Muscle of arm (tissue), 1 donor: ENCODE measurements at regions not wholly inside any gene's neighbourhood (a gene's known extent, or its start where the extent isn't known, plus 50 kb on each side); places are given as distances from the start of the nearest gene placed in this dataset.
"Not testable (repeated sequence)": the region's sequence is repeated elsewhere in the genome, so short reads cannot be mapped to it uniquely, and the experiment has no call there.

Source experiments
- DNase-seq: peaks from one replicate; pipeline ENCODE4 v3.0.0-alpha.2; 2013

DNA sequence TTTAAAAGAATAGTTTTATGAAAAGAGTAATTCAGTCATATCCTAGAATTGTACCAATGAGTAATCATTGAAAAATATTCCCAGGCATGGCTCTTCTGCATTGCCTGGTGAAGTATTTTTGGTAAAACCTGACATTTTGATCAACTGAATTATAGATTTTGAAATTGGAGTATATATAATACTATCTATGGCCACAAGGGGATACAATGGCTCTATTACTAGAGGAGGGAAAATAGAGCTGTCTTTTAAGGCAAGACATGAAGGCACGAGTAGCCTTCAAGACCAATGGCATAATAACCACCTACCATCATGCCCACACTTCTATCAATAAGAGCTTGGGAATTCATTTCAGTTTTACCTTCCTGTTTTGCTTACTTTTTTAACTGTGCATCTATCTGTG, 1241.4 kb upstream of the TMEM132C start:
- no peak for DNase-seq

- no peak for DNase-seq
Measured at GRCh38 chr12:127035011-127035879, 1231.7 kb upstream of the TMEM132C start.

- DNase-seq = no peak
Measured at GRCh38 chr12:127038152-127038551, 1228.8 kb upstream of the TMEM132C start.

- DNase-seq = no peak
Measured at GRCh38 chr12:127038761-127039160, 1228.2 kb upstream of the TMEM132C start.

- DNase-seq = no peak
Measured at GRCh38 chr12:127041985-127042625, 1224.9 kb upstream of the TMEM132C start.

GRCh38 chr12:127043731-127044130, 1223.2 kb upstream of the TMEM132C start:
- no peak for DNase-seq

DNA sequence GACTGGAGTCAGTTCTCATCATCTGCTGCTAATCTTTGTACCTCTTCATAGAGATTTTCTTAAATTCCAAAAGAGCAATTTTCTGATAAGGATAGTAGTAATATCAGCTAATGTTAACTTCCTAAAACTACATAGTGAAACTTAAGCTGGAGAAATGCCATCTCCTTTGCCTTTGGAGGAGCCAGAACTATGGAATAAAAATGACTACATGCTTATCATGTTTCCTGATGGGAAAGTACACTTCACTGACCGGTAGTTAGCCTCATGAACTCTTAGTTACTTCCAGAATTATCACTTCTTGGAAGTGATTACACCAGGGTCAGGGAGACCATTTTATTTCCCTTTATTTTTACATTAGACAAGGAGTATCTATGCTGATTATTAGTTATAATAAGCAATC, 1222.1 kb upstream of the TMEM132C start:
- DNase-seq = no peak

- no peak for DNase-seq
Measured at GRCh38 chr12:127046467-127046866, 1220.5 kb upstream of the TMEM132C start.

- no peak for DNase-seq
Measured at GRCh38 chr12:127048057-127048456, 1218.9 kb upstream of the TMEM132C start.

GRCh38 chr12:127048525-127048924, 1218.4 kb upstream of the TMEM132C start:
- not testable (repeated sequence) for DNase-seq

GRCh38 chr12:127051139-127051538, 1215.8 kb upstream of the TMEM132C start:
- DNase-seq = no peak

DNA sequence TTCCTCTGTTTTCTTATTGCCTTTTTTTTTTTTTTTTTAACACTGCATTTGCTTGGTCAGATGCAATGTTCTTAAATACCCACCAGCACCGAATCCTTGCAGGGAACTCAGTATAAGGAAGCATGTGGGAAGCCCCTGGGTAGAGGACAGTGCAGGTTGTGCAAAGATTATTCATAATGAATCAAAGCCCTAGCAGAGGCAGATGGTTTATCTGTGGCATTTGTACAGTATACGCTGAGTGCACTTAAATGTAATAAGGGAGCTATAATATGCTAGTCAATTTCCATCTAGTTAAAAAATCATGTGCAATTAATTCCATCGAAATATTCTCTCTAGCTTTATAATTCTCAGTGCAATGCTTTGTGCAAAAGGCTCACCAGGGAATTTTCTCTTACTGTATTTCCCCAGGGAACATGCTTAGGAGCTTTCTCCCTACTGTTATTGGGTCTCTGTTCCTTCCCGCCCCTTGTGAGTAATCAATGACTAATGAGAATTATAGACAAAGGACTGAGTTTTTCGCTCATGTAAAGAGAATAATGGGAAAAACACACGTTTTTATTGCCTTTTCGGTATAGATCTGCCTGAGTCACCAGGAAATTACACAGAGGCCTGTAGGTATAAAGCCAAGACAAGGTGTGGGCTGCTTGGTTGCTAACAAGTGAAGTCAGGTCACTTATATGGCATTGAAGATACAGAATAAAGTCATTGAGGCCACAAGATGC, 1214.3 kb upstream of the TMEM132C start:
- no peak for DNase-seq

- DNase-seq = no peak
Measured at GRCh38 chr12:127054531-127054930, 1212.4 kb upstream of the TMEM132C start.

GRCh38 chr12:127060310-127060847, 1206.6 kb upstream of the TMEM132C start:
- no peak for DNase-seq

GRCh38 chr12:127060933-127061332, 1206.0 kb upstream of the TMEM132C start:
- DNase-seq = no peak

DNA sequence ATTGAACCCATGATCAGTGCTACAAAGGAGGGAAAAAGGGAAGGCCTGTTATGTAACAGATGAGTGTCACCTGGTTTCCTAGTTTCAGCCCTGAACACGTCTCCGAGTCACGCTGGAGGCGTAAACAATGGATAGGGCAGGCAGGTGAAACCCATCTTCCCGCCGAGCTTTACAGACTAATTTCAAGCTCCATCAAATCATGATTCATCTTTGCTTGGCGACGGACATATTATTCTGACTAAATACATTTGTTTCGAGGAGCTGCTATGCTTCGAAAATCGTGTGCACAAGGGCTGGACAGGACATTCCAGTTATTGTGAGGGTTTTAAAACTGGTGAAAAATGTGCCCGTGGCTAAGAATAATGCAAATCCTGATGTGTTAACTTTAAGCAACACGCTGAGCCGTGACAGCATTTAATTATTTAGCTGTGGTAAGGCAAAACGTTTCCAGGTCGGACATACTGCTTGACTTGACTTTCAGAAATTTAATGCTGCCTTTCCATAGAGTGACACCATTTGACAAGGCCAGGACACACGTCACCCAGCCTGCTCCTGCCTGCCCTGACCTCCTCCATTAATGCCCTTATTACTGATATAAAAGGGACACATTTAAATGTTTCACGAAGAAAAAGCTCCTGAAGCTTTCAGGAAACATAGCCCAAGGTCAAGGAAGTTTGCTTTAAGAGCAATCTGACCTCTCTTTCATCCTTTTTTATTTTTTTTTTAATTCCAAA, 1203.5 kb upstream of the TMEM132C start:
- DNase-seq = no peak

GRCh38 chr12:127064207-127064606, 1202.8 kb upstream of the TMEM132C start:
- DNase-seq = no peak

GRCh38 chr12:127065595-127065994, 1201.4 kb upstream of the TMEM132C start:
- DNase-seq = no peak

- DNase-seq = no peak
Measured at GRCh38 chr12:127070515-127071157, 1196.3 kb upstream of the TMEM132C start.

GRCh38 chr12:127074161-127074560, 1192.8 kb upstream of the TMEM132C start:
- DNase-seq = no peak

DNA sequence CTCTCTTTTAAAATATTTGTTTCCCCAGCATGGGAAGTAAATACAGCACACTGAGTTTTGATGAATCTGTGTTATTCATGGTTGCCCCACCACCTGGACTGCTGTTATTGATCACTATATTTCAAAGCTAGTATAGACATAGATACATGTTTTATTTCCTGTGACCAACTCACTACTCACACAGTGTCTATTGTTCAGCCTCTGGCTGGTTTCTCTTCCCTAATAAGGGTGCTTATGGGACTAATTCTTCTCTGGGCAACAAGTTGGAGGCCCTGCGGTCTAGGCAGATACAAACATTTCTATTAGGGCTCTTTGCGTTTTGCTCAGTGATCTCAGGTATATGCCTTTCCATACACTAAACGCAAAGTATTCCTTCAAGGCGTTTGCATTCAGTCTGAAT, 1191.0 kb upstream of the TMEM132C start:
- DNase-seq = no peak
